COR-L47 (cell line): ENCODE measurements at regions not wholly inside any gene's neighbourhood (a gene's known extent, or its start where the extent isn't known, plus 50 kb on each side); places are given as distances from the start of the nearest gene placed in this dataset.
"Not testable (repeated sequence)": the region's sequence is repeated elsewhere in the genome, so short reads cannot be mapped to it uniquely, and the experiment has no call there.

Source experiments
- DNase-seq: peaks from one replicate; lab custom pipeline; 2025; lab: John Stamatoyannopoulos, UW

DNA sequence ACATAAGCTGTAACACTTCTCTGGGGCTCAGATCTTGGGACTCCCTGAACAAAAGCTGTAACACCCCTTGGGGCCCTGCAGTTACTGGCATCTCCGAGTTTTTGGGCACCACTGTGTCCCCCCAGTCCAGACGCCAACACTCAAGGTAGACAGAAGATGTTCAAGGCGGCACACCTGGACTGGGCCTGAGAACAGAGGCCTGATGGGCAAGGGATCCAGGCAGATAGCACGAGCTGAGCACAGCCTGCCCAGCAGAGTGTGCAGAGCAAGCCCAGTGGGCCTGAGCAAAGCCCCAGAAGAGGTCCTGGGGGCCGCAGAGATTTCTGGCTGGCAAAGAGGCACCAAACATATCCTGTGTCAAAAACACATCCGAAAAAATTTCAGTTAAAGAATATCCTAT, 1163.3 kb upstream of the PRR20A start:
- no peak for DNase-seq

DNA sequence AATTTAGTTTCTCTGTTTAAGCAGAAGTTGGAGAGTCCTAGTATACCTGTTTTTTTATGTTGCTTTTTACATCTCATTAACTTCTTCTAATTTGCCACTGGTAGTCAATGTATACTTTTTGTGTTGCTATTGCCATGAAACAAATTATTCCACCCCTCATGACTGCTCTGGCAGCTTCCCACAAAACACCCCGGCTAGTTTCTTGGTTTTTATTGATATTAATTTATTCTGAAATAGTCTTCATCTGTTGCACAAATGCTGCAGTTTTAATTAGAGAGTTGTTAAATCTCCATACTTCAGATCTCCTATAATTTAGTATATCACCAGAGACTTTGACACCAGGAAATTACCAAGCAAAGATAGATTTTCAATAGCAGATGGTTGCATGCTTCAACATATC, 1159.3 kb upstream of the PRR20A start:
- DNase-seq: no peak

DNA sequence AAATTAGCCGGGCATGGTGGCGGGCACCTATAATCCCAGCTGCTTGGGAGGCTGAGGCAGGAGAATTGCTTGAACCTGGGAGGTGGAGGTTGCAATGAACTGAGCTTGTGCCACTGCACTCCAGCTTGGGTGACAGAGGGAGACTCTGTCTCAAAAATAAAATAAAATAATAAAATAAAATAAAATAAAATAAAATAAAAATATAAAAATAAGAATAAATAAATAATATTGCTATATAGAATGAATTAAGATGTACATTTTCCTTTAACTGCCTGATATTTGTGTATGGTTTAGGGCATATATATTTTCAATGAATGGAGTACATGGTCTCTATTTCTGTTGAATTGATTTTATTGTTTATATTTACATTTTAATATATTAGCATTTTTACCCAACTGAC, 1156.7 kb upstream of the PRR20A start:
- DNase-seq: not testable (repeated sequence)

DNA sequence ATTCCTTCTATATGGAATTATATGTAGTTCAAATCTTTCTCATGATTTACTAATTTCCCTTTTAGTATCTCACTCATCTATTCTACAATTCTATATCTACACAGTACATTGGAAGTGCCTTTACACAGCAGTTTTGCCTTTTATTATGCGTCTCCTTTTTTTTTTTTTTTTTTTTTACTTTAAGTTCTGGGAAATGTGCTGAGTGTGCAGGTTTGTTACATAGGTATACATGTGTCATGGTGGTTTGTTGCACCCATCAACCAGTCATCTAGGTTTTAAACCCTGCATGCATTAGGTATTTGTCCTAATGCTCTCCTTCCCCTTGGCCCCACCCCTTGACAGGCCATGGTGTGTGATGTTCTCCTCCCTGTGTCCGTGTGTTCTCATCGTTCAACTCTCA, 1150.1 kb upstream of the PRR20A start:
- DNase-seq: no peak

DNA sequence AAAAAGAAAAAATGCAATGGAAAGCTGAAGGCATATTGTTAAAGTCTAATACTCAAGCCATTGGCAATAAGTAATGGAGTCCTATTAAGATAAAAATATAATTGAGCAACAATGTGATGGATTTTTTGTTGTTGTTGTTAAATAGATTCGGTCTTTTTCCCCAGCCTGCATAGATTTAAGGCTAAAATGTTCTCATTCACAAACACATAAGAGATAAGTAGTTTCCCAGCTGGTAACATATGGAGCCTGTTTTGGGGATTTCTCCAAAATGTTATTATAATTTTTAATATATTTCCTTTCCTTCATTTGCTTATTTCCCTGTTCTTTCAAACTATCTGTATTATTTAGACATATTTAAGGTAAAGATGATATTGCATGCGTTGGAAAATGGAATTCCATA, 1149.1 kb upstream of the PRR20A start:
- no peak for DNase-seq

DNA sequence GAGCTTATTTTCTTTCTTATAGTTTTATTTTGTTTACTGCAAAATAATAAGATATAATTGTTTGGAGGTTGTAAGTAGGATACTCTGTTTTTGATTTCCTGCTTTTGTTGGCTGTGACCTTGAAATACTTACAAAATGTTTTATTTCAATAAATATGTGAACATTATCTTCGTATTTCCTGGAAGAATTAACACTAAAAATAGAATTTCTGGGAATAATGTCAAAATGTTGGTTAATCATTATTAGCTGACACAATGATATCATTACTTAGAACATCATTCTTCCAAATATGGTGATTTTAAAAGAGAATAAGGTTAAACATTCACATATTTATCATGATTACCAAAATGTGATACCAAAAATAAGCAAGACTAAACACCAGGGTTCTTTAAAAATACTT, 1148.6 kb upstream of the PRR20A start:
- DNase-seq: no peak

DNA sequence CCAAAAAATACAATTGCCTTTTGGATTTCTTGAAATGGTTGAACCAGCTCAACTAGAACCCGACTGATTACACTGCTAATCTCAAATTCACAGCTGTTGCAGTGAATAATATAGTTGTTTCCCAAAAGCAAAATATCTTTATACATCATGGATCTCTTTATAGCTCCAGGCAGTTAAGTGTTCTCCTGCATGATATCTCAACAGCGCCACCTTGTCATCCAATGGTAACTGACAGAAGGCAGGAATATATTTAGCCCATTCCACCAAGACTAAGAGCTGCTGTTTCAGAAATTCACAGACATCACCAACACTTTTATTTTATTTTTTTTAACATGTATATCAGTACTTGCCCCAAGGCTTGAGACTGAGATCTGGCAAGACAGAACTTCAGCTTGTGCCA, 1141.0 kb upstream of the PRR20A start:
- DNase-seq: no peak

DNA sequence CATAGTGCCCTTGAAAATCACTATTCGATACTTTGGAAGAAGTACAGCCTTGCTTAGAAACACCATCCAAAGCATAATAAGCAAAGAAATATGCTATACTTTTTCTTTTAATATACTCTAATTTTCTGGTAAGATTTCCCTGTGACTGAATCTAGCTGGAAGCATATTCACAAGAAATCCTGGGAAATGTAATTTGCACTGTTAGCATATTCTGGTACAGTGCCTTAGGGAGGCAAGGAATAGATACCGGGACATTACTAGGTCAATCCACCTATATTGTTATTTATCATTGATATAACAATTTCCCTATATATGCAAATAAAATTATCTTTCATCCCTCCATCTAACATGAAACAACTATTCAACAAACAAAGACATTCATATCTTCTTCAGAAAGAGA, 1131.3 kb upstream of the PRR20A start:
- no peak for DNase-seq

DNA sequence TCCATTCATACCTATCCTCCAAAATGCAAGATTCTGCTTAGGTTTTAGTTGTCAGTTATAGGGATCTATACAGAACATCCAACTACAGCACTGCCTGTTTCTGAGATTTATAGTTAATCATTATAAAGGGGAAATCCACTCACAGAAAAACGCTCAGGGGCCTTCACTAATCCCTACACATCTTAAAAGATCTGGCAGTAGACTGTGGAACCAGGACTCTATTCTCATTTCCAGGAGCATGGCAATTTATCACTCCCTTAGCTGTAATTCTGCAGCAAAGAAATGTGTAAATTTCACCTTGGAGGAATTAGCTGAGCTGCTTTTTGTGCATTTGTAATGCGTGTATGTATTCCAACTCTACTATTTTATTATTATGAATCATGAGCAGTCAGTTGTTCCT, 1128.1 kb upstream of the PRR20A start:
- no peak for DNase-seq

DNA sequence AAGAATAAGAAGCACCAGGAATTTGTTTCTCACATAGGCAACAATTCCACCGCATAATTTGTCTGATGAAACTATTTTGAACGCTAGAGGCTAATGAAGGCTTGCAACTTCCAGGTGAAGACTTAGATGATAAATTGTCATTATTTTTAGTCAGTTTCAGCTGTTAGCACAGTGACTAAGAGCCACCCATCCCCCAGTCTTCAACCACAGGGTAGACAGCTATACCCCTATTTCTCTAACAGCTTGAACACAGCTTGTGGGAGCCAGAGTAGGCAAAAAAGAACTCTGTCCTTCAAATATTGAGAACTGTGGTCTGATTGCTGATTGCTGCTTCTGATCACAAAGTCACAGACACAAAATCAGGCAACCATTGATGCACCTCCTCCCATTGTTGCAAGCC, 1124.8 kb upstream of the PRR20A start:
- no peak for DNase-seq

DNA sequence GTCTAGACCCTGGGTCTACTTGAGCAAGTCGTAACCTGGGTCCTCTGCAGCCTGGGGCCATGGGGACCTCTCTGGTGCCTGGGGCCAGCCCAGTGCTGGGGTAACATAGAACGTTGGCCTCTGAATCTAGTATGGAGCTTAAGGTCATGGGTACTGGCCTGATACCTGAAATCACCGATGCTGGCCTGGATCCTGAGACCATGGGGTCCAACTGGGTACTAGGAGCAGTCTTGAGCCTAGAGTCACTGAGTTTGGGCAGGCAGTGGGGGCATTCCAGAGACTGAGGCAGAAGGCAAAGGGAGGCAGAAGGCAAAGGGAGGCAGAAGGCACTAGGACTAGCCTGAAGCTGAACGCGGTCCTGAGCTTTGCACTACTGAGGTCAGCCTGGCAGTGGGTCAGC, 1121.1 kb upstream of the PRR20A start:
- no peak for DNase-seq

DNA sequence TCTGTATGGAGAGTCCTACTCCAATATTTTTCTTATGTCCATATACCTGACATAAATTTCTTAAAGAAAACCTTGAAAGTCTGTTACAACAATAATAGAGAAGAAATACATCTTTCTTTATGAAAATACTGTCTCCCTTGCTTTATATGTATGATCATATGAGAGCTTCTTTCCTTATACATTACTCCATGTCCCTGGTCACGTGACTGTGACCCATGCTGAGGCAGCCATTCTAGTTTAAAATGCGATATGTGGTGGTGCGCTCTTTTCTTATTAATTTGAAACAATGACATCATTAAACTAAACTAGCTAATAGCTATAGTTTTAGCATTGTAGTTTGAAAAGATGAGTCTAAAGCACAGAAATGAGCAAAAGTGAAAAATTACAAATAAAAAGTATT, 1120.3 kb upstream of the PRR20A start:
- no peak for DNase-seq

DNA sequence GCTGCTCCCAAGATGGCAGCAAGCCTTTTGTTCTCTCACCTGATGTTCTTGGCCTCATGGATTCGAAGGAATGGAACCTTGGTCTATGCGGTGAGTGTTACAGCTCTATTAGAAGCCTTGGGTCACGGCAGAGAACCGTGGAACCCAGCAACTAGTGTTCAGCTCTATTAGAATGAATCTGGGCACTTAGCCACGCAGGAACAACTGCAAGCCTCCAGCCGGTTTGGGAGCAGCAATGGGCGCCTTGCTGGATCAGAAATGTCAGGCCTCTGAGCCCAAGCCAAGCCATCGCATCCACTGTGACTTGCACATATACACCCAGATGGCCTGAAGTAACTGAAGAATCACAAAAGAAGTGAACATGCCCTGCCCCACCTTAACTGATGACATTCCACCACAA, 1100.7 kb upstream of the PRR20A start:
- DNase-seq: no peak

DNA sequence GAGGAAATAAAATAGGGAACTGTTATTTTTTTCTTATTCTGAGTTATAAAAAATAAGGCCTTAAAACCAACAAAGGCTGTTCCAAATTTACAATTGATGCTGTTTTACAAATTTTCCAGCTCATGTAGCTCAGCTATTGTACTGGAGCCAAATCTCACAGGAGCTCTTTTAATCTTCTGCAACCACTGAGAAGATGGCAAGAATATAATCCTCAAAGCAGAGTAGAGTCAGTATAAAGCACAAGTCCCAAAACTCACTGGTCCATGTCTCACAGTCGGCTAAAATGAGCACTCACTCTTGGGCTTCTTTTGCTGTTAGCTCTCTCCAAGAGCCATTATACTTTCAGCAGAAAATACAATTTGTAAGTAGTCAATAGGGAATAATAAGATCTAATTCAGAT, 1074.4 kb upstream of the PRR20A start:
- no peak for DNase-seq

DNA sequence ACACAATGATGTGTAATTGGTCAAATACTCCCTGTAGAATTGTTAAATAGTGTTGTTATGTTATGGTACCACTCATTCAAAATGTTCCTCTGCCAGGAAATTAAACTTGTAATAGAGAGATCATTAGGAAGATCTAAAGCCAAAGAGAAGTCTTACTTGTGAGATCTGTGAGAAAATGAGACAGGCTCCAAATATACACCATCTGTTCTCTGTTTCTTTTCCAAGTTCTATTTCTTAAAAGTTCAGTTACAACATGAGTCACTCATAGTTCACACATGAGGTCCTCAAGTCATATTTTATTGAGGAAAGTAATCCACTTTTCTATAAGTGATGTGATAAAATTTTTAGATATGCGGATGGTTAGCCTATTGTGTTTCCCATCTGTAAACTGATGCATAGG, 1038.1 kb upstream of the PRR20A start:
- DNase-seq: no peak

DNA sequence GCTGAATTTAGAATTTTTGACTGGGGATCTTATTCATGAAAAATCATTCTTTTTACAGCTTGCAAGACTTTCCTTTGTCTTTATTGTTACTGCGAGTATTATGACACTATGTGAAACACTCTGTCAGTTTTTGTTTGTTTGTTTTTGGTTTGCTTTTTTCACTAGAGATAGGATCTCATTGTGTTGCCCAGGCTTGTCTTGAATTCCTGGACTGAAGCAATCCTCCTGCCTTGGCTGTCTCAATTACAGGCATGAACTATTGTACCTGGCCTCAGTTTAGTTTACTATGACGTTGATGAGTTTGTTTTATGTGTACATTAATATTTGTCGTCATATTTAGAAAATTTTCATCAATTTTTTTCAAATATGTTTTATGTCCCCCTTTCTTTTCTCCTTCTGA, 1030.0 kb upstream of the PRR20A start:
- DNase-seq: no peak

DNA sequence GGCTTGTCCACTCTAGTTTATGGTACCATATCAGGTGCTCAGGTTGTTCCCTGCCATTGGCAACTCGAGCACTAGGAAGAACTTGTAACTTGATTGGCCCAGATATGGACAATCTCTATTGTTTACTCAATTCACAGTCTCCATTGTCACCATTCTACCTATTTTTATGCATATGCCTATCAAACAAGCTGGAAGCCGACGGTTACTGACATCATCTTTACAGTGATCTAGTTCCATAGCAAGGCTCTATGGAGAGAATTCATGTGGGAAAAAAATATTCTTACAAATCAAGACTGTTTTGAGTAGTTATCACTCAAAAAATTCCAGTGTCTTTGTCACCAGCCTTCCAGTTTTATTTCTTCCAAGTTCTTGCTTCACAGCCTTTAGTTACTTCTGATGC, 1006.2 kb upstream of the PRR20A start:
- DNase-seq: no peak

DNA sequence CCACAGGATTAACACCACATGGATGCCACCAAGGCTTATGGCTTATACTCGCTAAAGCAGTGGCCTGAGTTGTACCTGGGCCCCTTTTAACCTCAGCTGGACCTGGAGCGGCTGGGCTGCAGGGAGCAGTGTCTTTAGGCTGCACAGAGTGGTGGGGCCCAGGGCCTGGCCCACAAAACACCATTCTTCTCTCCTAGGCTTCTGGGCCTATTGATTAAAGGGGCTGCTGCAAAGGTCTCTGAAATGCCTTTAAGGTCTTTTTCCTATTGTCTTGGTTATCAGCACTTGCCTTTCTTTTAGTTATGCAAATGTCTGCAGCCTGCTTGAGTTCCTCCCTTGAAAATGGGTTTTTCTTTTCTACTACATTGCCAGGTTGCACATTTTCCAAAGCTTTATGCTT, 973.9 kb upstream of the PRR20A start:
- no peak for DNase-seq

DNA sequence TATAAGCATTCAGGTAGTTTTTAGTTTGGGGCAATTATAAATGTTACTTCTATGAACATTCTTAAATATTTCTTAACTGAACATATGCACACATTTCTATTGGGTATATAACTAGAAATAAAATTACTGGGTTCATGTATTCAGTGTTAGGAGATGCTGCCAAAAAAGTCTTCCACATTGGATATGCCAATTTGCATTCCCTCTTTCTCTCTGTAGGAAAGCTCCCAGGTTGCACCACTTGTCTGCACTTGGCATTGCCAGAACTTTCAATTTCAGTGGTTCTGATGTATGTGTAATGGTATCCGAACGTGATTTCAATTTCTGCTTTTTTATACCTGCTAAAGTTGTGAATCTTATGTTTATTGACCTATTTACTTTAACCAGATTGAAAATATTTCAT, 972.1 kb upstream of the PRR20A start:
- no peak for DNase-seq

DNA sequence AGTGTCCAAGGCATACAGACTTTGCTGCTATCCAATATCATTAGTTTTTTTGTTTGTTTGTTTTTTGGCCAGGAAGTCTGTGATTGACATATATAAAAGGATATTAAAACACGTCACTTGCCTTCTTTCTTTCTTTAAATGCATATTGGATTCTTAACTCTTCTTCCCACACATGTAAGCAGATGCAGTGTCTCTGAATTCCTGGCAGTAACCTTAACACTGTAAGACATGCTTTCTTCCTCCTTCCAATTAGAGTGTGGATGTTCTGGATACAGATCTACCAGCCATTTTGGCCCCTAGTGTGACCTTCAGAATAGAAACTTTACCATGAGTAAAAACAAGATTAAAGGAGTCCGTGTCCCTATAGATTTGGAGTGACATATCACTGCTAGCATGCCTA, 967.4 kb upstream of the PRR20A start:
- no peak for DNase-seq

DNA sequence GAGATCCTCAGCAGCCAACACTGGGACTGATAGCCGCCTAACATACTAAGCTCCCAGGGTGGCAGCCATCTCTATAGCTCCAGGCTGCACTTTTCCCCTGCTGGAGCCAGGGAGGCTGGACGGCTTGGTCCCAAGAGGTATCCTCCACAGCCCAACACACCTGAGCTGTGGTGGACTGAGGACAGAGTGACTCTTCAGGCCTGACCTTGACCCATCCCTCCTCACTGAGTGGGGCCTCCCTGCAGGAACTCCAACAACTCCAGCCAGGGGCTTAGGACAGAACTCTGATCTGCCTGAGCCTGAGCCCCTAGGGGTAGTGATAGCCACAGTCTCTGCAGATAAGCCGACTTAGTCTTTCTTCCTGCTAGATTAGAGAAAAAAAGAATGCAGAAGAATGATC, 958.1 kb upstream of the PRR20A start:
- DNase-seq: no peak

DNA sequence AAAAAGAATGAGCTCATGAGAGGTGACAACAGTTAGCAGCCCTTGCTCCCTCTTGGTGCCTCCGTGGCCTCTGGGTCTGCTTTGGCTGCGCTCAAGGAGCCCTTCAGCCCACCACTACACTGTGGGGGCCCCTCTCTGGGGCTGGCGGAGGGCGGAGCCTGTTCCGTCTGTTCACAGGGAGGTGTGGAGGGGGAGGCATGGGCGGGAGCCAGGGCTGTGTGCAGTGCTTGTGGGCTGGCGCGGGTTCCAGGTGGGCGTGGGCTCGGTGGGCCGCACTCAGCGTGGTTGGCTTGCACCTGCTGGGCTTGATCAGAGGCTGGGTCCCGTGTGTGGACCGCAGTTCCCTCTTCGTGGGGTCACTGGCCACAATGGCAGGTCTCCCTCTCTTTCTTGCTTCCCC, 953.4 kb upstream of the PRR20A start:
- DNase-seq: no peak

DNA sequence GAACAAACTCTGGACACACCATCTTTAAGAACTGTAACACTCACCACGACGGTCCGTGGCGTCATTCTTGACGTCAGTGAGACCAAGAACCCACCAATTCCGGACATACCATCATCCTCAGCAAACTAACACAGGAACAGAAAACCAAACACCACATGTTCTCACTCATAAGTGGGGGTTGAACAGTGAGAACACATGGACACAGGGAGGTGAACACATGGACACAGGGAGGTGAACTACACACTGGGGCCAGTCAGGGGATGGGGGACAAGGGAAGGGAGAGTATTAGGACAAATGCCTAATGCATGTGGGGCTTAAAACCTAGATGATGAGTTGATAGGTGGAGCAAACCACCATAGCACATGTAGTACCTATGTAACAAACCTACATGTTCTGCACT, 952.1 kb upstream of the PRR20A start:
- DNase-seq: not testable (repeated sequence)

DNA sequence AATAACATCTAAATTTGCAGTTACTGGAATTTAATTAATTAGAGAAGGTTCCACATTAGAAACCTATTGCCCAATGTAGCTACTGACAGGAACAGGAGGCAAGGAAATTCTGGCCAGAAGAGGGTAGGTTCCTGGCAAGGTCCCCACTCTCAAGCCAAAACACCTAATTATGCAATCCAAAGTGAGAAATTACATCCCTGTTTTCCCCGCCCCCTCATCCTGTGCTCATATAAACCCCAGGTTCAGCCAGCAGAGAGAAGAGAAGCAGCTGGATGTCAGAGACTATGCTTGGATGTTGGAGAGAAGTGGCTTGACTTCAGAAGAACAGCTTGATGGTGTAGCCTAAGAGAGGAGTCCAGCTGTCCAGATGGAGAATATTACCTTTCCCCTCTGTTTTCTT, 951.3 kb upstream of the PRR20A start:
- no peak for DNase-seq

DNA sequence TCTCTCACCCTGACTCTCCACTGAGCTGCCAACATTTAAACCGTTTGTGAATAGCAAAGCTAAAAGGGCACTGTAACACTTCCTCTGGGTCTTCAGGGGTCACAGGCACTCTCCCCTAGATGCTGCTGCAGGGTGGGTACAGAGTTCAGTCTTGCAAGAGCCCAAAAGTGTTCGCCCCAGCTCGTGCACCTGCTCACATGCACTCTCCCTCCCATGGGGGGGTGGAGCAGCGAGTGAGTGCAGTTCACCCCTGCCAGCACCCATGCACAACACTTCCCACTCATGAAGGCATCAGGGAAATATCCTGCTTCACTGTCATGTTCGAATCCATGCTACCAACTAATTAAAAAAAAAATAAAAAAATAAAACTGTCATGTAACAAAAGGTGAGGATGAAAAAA, 950.7 kb upstream of the PRR20A start:
- no peak for DNase-seq
